BJ (cell line): ENCODE measurements at regions not wholly inside any gene's neighbourhood (a gene's known extent, or its start where the extent isn't known, plus 50 kb on each side); places are given as distances from the start of the nearest gene placed in this dataset.

ENCODE experiments used
- CTCF ChIA-PET: fragments of 350-600 bp; formaldehyde crosslinking; extraction: SDS; loops from one replicate; lab custom pipeline; 2021; ENCODE audit warnings: antibody characterized with exemption, inconsistent platforms; lab: Yijun Ruan, JAX
- POLR2A ChIA-PET: fragments of 300-600 bp; sonication (Branson Sonifier 250); formaldehyde crosslinking; extraction: SDS; loops from one replicate; lab custom pipeline; 2021; ENCODE audit warnings: antibody characterized with exemption; lab: Charles Lee
- DNase-seq: peaks from one replicate; pipeline ENCODE4 v3.0.0-alpha.2; 2011; ENCODE audit warnings: low read depth
- H3K27me3 ChIP-seq: 2 replicates; pipeline ENCODE4 v1.6.0; 2011; ENCODE audit warnings: low read length; ENCODE audit not compliant: control insufficient read depth, insufficient read depth
- H3K36me3 ChIP-seq: 2 replicates; pipeline ENCODE4 v1.5.1; 2011; ENCODE audit warnings: low read length; ENCODE audit not compliant: control insufficient read depth, insufficient read depth
- H3K4me3 ChIP-seq: 2 replicates; pipeline ENCODE4 v1.5.1; 2011; ENCODE audit warnings: low read depth, mild to moderate bottlenecking, control low read depth, low read length
- TF ChIP-seq, protein P1 (sequence below): IDR thresholded peaks from 2 replicates; pipeline ENCODE4 v1.5.1; 2011; ENCODE audit warnings: low read depth, mild to moderate bottlenecking, control low read depth, inconsistent platforms, low read length, moderate library complexity; ENCODE audit not compliant: insufficient read depth

DNA sequence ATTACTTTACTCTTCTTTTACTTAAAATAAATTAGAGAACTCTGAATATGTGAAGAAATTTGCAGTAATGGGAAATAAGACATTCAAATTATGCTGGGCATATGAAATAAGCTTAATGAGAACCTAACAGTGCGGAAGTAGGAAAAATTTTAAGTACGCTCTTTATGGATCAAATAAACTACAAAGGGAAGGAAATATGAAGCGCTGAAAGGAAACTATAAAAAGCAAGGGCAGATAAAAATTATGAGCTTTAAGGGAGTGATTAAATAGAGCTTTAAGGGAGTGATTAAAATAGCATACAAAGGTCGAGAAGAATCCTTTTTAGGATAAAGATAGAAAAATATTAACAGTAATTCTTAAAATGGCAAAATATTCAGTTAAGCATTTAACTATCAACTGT lies 118.3 kb upstream of the AADACL2 start:
- TF ChIP-seq, protein P1, sequence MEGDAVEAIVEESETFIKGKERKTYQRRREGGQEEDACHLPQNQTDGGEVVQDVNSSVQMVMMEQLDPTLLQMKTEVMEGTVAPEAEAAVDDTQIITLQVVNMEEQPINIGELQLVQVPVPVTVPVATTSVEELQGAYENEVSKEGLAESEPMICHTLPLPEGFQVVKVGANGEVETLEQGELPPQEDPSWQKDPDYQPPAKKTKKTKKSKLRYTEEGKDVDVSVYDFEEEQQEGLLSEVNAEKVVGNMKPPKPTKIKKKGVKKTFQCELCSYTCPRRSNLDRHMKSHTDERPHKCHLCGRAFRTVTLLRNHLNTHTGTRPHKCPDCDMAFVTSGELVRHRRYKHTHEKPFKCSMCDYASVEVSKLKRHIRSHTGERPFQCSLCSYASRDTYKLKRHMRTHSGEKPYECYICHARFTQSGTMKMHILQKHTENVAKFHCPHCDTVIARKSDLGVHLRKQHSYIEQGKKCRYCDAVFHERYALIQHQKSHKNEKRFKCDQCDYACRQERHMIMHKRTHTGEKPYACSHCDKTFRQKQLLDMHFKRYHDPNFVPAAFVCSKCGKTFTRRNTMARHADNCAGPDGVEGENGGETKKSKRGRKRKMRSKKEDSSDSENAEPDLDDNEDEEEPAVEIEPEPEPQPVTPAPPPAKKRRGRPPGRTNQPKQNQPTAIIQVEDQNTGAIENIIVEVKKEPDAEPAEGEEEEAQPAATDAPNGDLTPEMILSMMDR, result no peak

DNA sequence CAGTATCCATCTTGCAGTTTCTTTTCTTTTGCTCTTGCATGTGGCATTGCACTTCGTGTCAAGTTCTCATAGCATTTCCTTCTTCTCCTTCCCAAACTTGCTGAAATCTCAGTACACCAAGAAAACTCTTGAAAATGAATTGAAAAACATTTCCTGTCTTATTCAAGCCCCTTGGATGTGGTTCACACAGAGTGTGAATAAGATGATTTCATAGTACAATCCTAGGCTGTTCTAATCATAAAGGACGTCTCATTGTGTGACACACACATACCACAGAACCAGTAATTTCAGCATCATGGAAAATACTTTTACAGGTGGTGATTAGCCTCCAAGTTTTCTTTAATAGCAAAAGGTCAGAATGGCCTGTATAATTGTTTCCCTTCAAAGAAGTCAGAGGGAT lies 121.6 kb upstream of the AADACL2 start:
- no peak overlapping the region for H3K4me3 ChIP-seq
- no peak for DNase-seq
- H3K27me3 ChIP-seq, result no peaks in the 10 kb centered on the region
- ChIA-PET POLR2A (no interaction called here), CTCF (no interaction called here)
- no peaks in the 10 kb centered on the region for H3K36me3 ChIP-seq
- TF ChIP-seq, protein P1, result no peak

More for the DNA sequence above, 118.3 kb upstream of the AADACL2 start:
- Histone ChIP-seq H3K27me3 (no peaks in the 10 kb centered on the region), H3K4me3 (no peak overlapping the region), H3K36me3 (no peaks in the 10 kb centered on the region)
- ChIA-PET CTCF (no interaction called here), POLR2A (no interaction called here)
- no peak for DNase-seq

DNA sequence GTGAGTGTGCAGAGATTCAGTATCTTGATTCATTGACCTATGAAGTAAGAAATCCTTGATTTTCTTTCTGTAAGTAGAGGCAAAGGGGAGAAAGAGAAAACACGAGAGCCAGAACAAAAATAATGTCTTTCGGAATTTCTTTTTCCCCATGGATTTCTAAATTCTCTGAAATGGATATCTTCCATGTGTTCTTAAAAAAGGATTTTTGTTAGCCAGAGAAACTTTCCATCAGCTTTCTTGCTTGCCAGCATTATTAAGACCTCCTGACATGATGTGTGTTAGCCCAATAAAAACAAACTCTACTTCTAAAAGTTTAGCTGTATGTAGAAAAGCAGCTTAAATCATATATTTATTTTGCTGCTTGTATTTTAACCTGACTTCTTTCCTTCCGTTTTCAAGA lies 122.3 kb upstream of the AADACL2 start:
- ChIA-PET CTCF (no interaction called here), POLR2A (no interaction called here)
- Histone ChIP-seq H3K27me3 (no peaks in the 10 kb centered on the region), H3K4me3 (no peak overlapping the region), H3K36me3 (no peaks in the 10 kb centered on the region)
- no peak for DNase-seq
- TF ChIP-seq, protein P1, result no peak

DNA sequence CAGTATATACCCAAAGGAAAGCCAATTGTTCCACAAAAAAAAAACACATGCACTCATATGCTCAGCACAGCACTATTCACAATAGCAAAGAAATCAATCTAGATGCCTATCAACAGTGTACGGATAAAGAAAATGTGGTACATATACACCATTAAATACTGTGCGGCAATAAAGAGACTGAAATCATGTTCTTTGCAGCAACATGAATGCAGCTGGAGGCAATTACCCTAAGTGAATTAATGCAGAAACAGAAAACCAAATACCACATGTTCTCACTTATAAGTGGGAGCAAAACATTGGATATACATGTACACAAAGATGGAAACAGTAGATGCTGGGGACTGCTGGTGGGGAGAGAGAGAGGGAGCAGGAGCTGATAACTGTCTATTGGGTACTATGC lies 124.2 kb upstream of the AADACL2 start:
- TF ChIP-seq, protein P1, result no peak
- no peak overlapping the region for H3K4me3 ChIP-seq
- DNase-seq, result no peak
- no peaks in the 10 kb centered on the region for H3K36me3 ChIP-seq
- H3K27me3 ChIP-seq, result no peaks in the 10 kb centered on the region
- POLR2A ChIA-PET, result no interaction called here
- CTCF ChIA-PET, result interaction anchor here (0.7 kb wide), 1 partner anchor 887 kb away, joined by 4 read pairs; no protein-coding TSS in a partner anchor

DNA sequence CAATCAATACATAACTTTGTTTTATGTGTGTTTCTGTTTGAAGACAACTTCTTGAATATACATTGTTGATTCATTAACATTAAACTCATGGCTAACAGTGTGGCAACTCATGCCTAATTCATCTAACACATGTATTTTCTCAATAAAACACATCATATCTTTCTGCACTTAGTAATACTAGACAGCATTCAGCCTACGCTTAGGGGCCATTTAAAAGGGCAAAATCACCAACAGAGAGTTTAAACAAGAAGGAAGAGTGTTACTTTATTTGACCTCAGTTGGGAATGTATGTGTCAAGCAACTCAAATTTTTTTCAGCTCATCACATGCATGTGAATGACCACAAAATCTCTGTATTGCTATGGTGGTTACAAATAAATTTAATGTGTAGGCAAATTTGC lies 128.8 kb upstream of the AADACL2 start:
- TF ChIP-seq, protein P1, result no peak
- no peak for DNase-seq
- ChIA-PET POLR2A (no interaction called here), CTCF (no interaction called here)
- H3K27me3 ChIP-seq, result no peaks in the 10 kb centered on the region
- no peaks in the 10 kb centered on the region for H3K36me3 ChIP-seq
- H3K4me3 ChIP-seq, result no peak overlapping the region
